DOHH2 (cell line): ENCODE measurements at regions not wholly inside any gene's neighbourhood (a gene's known extent, or its start where the extent isn't known, plus 50 kb on each side); places are given as distances from the start of the nearest gene placed in this dataset.

ENCODE experiments used
- H3F3A ChIP-seq: fragments of 200-600 bp; sonication (generic), shearing (Covaris generic); 2 replicates; pipeline ENCODE4 v1.6.0; 2016; ENCODE audit warnings: antibody characterized with exemption, mild to moderate bottlenecking; ENCODE audit not compliant: control insufficient read depth, insufficient read depth
- H3K27ac ChIP-seq: fragments of 200-600 bp; sonication (generic); 2 replicates; pipeline ENCODE4 v1.5.1; 2014; ENCODE audit warnings: low read depth, mild to moderate bottlenecking, low read length, moderate library complexity
- H3K27me3 ChIP-seq: fragments of 200-600 bp; sonication (generic); 2 replicates; pipeline ENCODE4 v1.6.1; 2014; ENCODE audit warnings: mild to moderate bottlenecking, low read length, mixed read lengths; ENCODE audit not compliant: control insufficient read depth
- H3K36me3 ChIP-seq: fragments of 200-600 bp; sonication (generic); 2 replicates; pipeline ENCODE4 v1.6.1; 2014; ENCODE audit warnings: mild to moderate bottlenecking, low read length, moderate library complexity, mixed read lengths; ENCODE audit not compliant: control insufficient read depth
- H3K4me1 ChIP-seq: fragments of 200-600 bp; sonication (generic); 2 replicates; pipeline ENCODE4 v1.6.1; 2014; ENCODE audit warnings: mild to moderate bottlenecking, low read length, mixed read lengths; ENCODE audit not compliant: control insufficient read depth
- H3K4me2 ChIP-seq: fragments of 200-600 bp; sonication (generic); 2 replicates; pipeline ENCODE4 v1.6.0; 2014; ENCODE audit warnings: mild to moderate bottlenecking, low read length, moderate library complexity
- H3K4me3 ChIP-seq: fragments of 200-600 bp; sonication (generic); 2 replicates; pipeline ENCODE4 v1.5.1; 2014; ENCODE audit warnings: mild to moderate bottlenecking, low read length, mixed read lengths
- H3K79me2 ChIP-seq: fragments of 200-600 bp; sonication (generic); 2 replicates; pipeline ENCODE4 v1.6.1; 2014; ENCODE audit warnings: mild to moderate bottlenecking, low read length, mixed read lengths; ENCODE audit not compliant: control insufficient read depth
- H3K9me2 ChIP-seq: fragments of 200-600 bp; sonication (generic); replicated peaks from 2 replicates; pipeline ENCODE4 v1.6.1; 2014; ENCODE audit warnings: mild to moderate bottlenecking, low read length, mixed read lengths; ENCODE audit not compliant: control insufficient read depth
- H3K9me3 ChIP-seq: fragments of 200-600 bp; sonication (generic); 2 replicates; pipeline ENCODE4 v1.6.1; 2014; ENCODE audit warnings: antibody characterized with exemption, low read length, mixed read lengths; ENCODE audit not compliant: control insufficient read depth, insufficient read depth
- H4K20me1 ChIP-seq: fragments of 200-600 bp; sonication (generic); 2 replicates; pipeline ENCODE4 v1.6.0; 2014; ENCODE audit warnings: low read depth, mild to moderate bottlenecking, antibody characterized with exemption, low read length, moderate library complexity; ENCODE audit not compliant: control insufficient read depth, insufficient read depth
- EZH2phosphoT487 ChIP-seq: fragments of 200-600 bp; sonication (generic); IDR thresholded peaks from 2 replicates; pipeline ENCODE4 v1.6.1; 2017; ENCODE audit warnings: borderline replicate concordance, mild to moderate bottlenecking, antibody characterized with exemption, low read length, moderate library complexity, mixed read lengths
- TF ChIP-seq, protein P1 (sequence below): fragments of 200-600 bp; sonication (generic); IDR thresholded peaks from one replicate; pipeline ENCODE4 v1.5.1; 2014; ENCODE audit warnings: antibody characterized with exemption, mild to moderate bottlenecking, low read depth, low read length; ENCODE audit not compliant: poor library complexity, severe bottlenecking

DNA sequence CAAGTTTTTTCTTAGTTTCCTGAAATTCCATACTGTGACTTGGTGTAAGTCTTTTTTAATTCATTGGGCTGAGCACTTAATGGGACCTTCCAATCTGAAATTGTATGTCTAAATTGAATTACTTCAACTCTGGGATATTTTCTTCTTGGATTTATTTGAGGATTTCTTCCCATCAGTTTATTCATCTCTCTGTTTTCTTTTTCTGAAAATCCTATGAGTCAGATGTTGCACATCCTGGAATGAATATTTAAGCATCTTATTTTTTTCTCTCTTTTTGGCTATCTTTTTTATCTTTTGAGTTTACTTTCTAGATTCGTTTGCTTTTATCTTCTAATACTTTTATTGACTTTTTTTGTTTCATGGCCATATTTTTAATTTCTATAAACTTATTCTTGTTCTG is 55.4 kb upstream of the ACYP2 start:
- H3K4me1 ChIP-seq = peaks cover 5% of the 10 kb centered on the region; the same call in 1 of the 2 replicates
- no peaks in the 10 kb centered on the region for H3K27me3 ChIP-seq
- H3K27ac ChIP-seq = no peak overlapping the region
- no peaks in the 10 kb centered on the region for H3K79me2 ChIP-seq
- H3F3A ChIP-seq = no peaks in the 10 kb centered on the region
- TF ChIP-seq, protein P1, sequence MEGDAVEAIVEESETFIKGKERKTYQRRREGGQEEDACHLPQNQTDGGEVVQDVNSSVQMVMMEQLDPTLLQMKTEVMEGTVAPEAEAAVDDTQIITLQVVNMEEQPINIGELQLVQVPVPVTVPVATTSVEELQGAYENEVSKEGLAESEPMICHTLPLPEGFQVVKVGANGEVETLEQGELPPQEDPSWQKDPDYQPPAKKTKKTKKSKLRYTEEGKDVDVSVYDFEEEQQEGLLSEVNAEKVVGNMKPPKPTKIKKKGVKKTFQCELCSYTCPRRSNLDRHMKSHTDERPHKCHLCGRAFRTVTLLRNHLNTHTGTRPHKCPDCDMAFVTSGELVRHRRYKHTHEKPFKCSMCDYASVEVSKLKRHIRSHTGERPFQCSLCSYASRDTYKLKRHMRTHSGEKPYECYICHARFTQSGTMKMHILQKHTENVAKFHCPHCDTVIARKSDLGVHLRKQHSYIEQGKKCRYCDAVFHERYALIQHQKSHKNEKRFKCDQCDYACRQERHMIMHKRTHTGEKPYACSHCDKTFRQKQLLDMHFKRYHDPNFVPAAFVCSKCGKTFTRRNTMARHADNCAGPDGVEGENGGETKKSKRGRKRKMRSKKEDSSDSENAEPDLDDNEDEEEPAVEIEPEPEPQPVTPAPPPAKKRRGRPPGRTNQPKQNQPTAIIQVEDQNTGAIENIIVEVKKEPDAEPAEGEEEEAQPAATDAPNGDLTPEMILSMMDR = no peak
- TF ChIP-seq EZH2phosphoT487 = no peak
- H3K4me3 ChIP-seq = no peak overlapping the region
- H3K9me3 ChIP-seq = no peaks in the 10 kb centered on the region
- no peak overlapping the region for H3K4me2 ChIP-seq
- no peaks in the 10 kb centered on the region for H3K9me2 ChIP-seq
- no peaks in the 10 kb centered on the region for H3K36me3 ChIP-seq
- H4K20me1 ChIP-seq = no peaks in the 10 kb centered on the region

DNA sequence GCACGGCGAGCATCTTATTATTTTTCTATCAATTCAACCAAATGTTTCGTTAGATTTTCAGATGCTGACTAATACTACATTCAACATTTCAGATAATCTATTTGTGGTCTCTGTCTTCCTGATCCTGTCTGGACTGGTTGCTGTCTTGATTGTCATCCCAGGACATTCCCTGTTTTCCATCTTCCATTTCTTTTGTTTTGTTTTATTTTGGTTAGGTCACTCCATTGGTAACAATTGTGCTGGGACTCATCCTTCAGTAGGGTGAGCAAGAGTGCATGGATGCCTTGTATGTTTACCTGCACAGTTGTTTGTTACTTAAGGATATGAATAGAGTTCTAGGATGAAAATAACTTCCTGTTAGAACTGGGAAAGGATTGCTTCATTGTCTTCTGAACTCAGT is 55.9 kb upstream of the ACYP2 start:
- H3K4me3 ChIP-seq = no peak overlapping the region
- no peaks in the 10 kb centered on the region for H3K27me3 ChIP-seq
- no peaks in the 10 kb centered on the region for H4K20me1 ChIP-seq
- no peaks in the 10 kb centered on the region for H3K36me3 ChIP-seq
- H3K9me3 ChIP-seq = no peaks in the 10 kb centered on the region
- no peaks in the 10 kb centered on the region for H3F3A ChIP-seq
- TF ChIP-seq EZH2phosphoT487 = no peak
- TF ChIP-seq, protein P1 = no peak
- H3K4me2 ChIP-seq = no peak overlapping the region
- no peaks in the 10 kb centered on the region for H3K9me2 ChIP-seq
- H3K4me1 ChIP-seq = peaks cover 8% of the 10 kb centered on the region
- H3K27ac ChIP-seq = no peak overlapping the region
- no peaks in the 10 kb centered on the region for H3K79me2 ChIP-seq

DNA sequence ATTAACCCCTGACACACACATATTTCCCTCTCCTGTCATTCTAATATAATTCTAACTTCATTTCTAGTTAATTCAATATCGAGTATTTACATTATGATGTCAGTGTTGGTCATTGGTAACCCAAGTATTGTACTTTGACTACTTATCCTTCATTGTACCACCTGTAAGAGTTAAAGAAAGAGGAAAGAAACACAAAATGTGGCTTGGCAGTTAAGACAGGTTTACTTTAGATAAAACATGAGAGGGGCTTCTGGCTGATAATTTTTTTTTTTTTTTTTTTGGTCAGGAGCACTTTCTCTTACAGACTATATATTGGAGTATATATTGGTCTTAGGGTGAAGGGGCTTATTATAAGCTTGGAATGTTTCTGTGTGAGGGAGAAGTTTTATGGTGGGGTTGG is 57.0 kb upstream of the ACYP2 start:
- TF ChIP-seq, protein P1 = no peak
- TF ChIP-seq EZH2phosphoT487 = no peak
- Histone ChIP-seq H3K36me3 (no peaks in the 10 kb centered on the region), H3K27ac (no peak overlapping the region)

More for the DNA sequence above, 57.0 kb upstream of the ACYP2 start:
- peaks cover 19% of the 10 kb centered on the region for H3K4me1 ChIP-seq
- H3K9me3 ChIP-seq = no peaks in the 10 kb centered on the region; the same call in 1 of the 2 replicates
- H3K4me2 ChIP-seq = no peak overlapping the region
- no peaks in the 10 kb centered on the region for H3K9me2 ChIP-seq
- H3F3A ChIP-seq = peaks cover 10% of the 10 kb centered on the region; the same call in 1 of the 2 replicates
- H3K27me3 ChIP-seq = no peaks in the 10 kb centered on the region
- H3K4me3 ChIP-seq = no peak overlapping the region
- H4K20me1 ChIP-seq = no peaks in the 10 kb centered on the region
- H3K79me2 ChIP-seq = no peaks in the 10 kb centered on the region
